H9 (cell line): ENCODE measurements at regions not wholly inside any gene's neighbourhood (a gene's known extent, or its start where the extent isn't known, plus 50 kb on each side); places are given as distances from the start of the nearest gene placed in this dataset.

Experiments
- DNase-seq: peaks from one replicate; pipeline ENCODE4 v3.0.0-alpha.2; 2017
- H2AFZ ChIP-seq: one replicate; pipeline ENCODE4 v1.6.1; 2013; ENCODE audit warnings: mild to moderate bottlenecking, low read length, control low read depth, moderate library complexity
- H2AK5ac ChIP-seq: 2 replicates; pipeline ENCODE4 v1.6.1; 2013; ENCODE audit warnings: low read length, control low read depth, mixed read lengths; ENCODE audit not compliant: insufficient read length
- H2BK120ac ChIP-seq: one replicate; pipeline ENCODE4 v1.6.1; 2013; ENCODE audit warnings: low read depth, mild to moderate bottlenecking, low read length, control low read depth, inconsistent platforms; ENCODE audit not compliant: poor library complexity, severe bottlenecking
- H2BK12ac ChIP-seq: 2 replicates; pipeline ENCODE4 v1.6.1; 2013; ENCODE audit warnings: low read length, control low read depth, mixed read lengths, low read depth; ENCODE audit not compliant: insufficient read length
- H2BK15ac ChIP-seq: 2 replicates; pipeline ENCODE4 v1.6.1; 2013; ENCODE audit warnings: low read depth, low read length, control low read depth
- H2BK20ac ChIP-seq: one replicate; pipeline ENCODE4 v1.6.1; 2013; ENCODE audit warnings: low read depth, mild to moderate bottlenecking, low read length, control low read depth, inconsistent platforms; ENCODE audit not compliant: poor library complexity, severe bottlenecking
- H2BK5ac ChIP-seq: 2 replicates; pipeline ENCODE4 v1.6.1; 2013; ENCODE audit warnings: low read length, control low read depth, mixed read lengths; ENCODE audit not compliant: insufficient read length
- H3K14ac ChIP-seq: 2 replicates; pipeline ENCODE4 v1.6.1; 2013; ENCODE audit warnings: low read length, control low read depth; ENCODE audit not compliant: insufficient read depth
- H3K18ac ChIP-seq: 2 replicates; pipeline ENCODE4 v1.6.1; 2013; ENCODE audit warnings: low read depth, mild to moderate bottlenecking, mixed read lengths, low read length, control low read depth; ENCODE audit not compliant: insufficient read length
- H3K23ac ChIP-seq: 2 replicates; pipeline ENCODE4 v1.6.1; 2013; ENCODE audit warnings: low read length, control low read depth, mixed read lengths, low read depth; ENCODE audit not compliant: insufficient read length
- H3K23me2 ChIP-seq: 2 replicates; pipeline ENCODE4 v1.6.1; 2013; ENCODE audit warnings: low read depth, mild to moderate bottlenecking, mixed read lengths, low read length, control low read depth; ENCODE audit not compliant: insufficient read length, poor library complexity, severe bottlenecking
- H3K27ac ChIP-seq: 2 replicates; pipeline ENCODE4 v1.5.1; 2013; ENCODE audit warnings: low read length, control low read depth, mixed read lengths, low read depth; ENCODE audit not compliant: insufficient read length
- H3K27me3 ChIP-seq: 2 replicates; pipeline ENCODE4 v1.6.1; 2013; ENCODE audit warnings: low read length, control low read depth, inconsistent platforms; ENCODE audit not compliant: insufficient read depth
- H3K4ac ChIP-seq: 2 replicates; pipeline ENCODE4 v1.6.1; 2013; ENCODE audit warnings: low read depth, mild to moderate bottlenecking, control low read depth, inconsistent platforms, low read length, moderate library complexity
- H3K4me1 ChIP-seq: 2 replicates; pipeline ENCODE4 v1.6.1; 2013; ENCODE audit warnings: low read length, control low read depth, inconsistent platforms; ENCODE audit not compliant: insufficient read depth
- H3K4me2 ChIP-seq: 2 replicates; pipeline ENCODE4 v1.6.1; 2013; ENCODE audit warnings: low read length, control low read depth, mixed read lengths; ENCODE audit not compliant: insufficient read length, insufficient read depth
- H3K56ac ChIP-seq: 2 replicates; pipeline ENCODE4 v1.6.1; 2013; ENCODE audit warnings: low read depth, mild to moderate bottlenecking, mixed read lengths, low read length, control low read depth; ENCODE audit not compliant: insufficient read length
- H3K79me1 ChIP-seq: 2 replicates; pipeline ENCODE4 v1.6.1; 2013; ENCODE audit warnings: low read depth, mild to moderate bottlenecking, moderate library complexity, low read length, control low read depth, inconsistent platforms; ENCODE audit not compliant: insufficient read depth, poor library complexity, severe bottlenecking
- H3K79me2 ChIP-seq: 2 replicates; pipeline ENCODE4 v1.6.1; 2013; ENCODE audit warnings: low read length, control low read depth, inconsistent platforms; ENCODE audit not compliant: insufficient read depth
- H3K9ac ChIP-seq: 2 replicates; pipeline ENCODE4 v1.6.1; 2013; ENCODE audit warnings: low read length, control low read depth, mixed read lengths; ENCODE audit not compliant: insufficient read length; ENCODE audit errors: extremely low read depth
- H3K9me3 ChIP-seq: one replicate; pipeline ENCODE4 v1.6.1; 2013; ENCODE audit warnings: low read depth, low read length, inconsistent platforms; ENCODE audit not compliant: control insufficient read depth
- H3T11ph ChIP-seq: one replicate; pipeline ENCODE4 v1.6.1; 2013; ENCODE audit warnings: mild to moderate bottlenecking, low read length, control low read depth, inconsistent platforms
- H4K20me1 ChIP-seq: one replicate; pipeline ENCODE4 v1.6.1; 2013; ENCODE audit not compliant: control insufficient read depth, insufficient read length, insufficient read depth
- H4K5ac ChIP-seq: 2 replicates; pipeline ENCODE4 v1.6.1; 2013; ENCODE audit warnings: low read depth, mild to moderate bottlenecking, mixed read lengths, low read length, control low read depth; ENCODE audit not compliant: insufficient read length
- H4K8ac ChIP-seq: replicated peaks from 2 replicates; pipeline ENCODE4 v1.6.1; 2013; ENCODE audit warnings: low read length, control low read depth, mixed read lengths, low read depth; ENCODE audit not compliant: insufficient read length
- H4K91ac ChIP-seq: 2 replicates; pipeline ENCODE4 v1.6.1; 2013; ENCODE audit warnings: low read depth, mild to moderate bottlenecking, moderate library complexity, mixed read lengths, low read length, control low read depth; ENCODE audit not compliant: insufficient read length
- H3K27ac Mint-ChIP-seq, 3 experiments: 2 replicates in 2 of 3; 3 replicates in 1 of 3; pipeline ENCODE4 v1.8.0; 2020 to 2021; ENCODE audit warnings: mixed read lengths in 3 of 3, mild to moderate bottlenecking in 1 of 3, moderate library complexity in 1 of 3
- H3K27me3 Mint-ChIP-seq: 2 replicates; pipeline ENCODE4 v1.8.0; 2021; ENCODE audit warnings: low read depth, mild to moderate bottlenecking, moderate library complexity, mixed read lengths
- H3K36me3 Mint-ChIP-seq, 3 experiments: 2 replicates in 2 of 3; 3 replicates in 1 of 3; pipeline ENCODE4 v1.8.0; 2020 to 2021; ENCODE audit warnings: low read depth in 3 of 3, mixed read lengths in 3 of 3; ENCODE audit not compliant: insufficient read depth in 1 of 3
- H3K4me1 Mint-ChIP-seq, 2 experiments: 2 replicates each; pipeline ENCODE4 v1.8.0; 2020; ENCODE audit warnings: mixed read lengths in 2 of 2
- H3K4me3 Mint-ChIP-seq, 2 experiments: 2 replicates in 1 of 2; 3 replicates in 1 of 2; pipeline ENCODE4 v1.8.0; 2020 to 2021; ENCODE audit warnings: mild to moderate bottlenecking in 2 of 2, mixed read lengths in 2 of 2, moderate library complexity in 1 of 2
- H3K9me3 Mint-ChIP-seq, 2 experiments: 2 replicates in 1 of 2; 3 replicates in 1 of 2; pipeline ENCODE4 v1.8.0; 2020; ENCODE audit warnings: mild to moderate bottlenecking in 2 of 2, mixed read lengths in 2 of 2, moderate library complexity in 1 of 2
- CTCF ChIP-seq: fragments of 200-600 bp; sonication (generic); conservative IDR thresholded peaks from 3 replicates; pipeline ENCODE4 v1.8.0; 2021; ENCODE audit warnings: antibody characterized with exemption, mild to moderate bottlenecking
- WGBS: extraction: QIAGEN DNeasy Blood & Tissue Kit; methylation state at CpG from one replicate; pipeline ENCODE4 v1.1.7; 2013; ENCODE audit warnings: missing lambda C conversion rate, low lambda C conversion rate, mixed read lengths; ENCODE audit not compliant: insufficient read length; ENCODE audit errors: extremely low coverage; 5-methylcytosine and 5-hydroxymethylcytosine counted together

- Histone ChIP-seq H3K23me2 (no peaks in the 10 kb centered on the region), H4K91ac (no peak overlapping the region), H3K27me3 (no peaks in the 10 kb centered on the region), H3K27ac (no peak overlapping the region), H3K23ac (no peak overlapping the region), H3K4ac (no peak overlapping the region), H3K4me2 (no peak overlapping the region), H3K4me1 (peaks cover 3% of the 10 kb centered on the region; the same call in 1 of the 2 replicates), H4K8ac (no peak overlapping the region), H2AK5ac (no peak overlapping the region), H3K79me1 (no peaks in the 10 kb centered on the region), H2BK20ac (no peak overlapping the region), H4K5ac (no peak overlapping the region), H3K14ac (no peak overlapping the region), H2AFZ (no peak overlapping the region), H3T11ph (no peak overlapping the region), H3K9ac (no peak overlapping the region), H2BK5ac (no peak overlapping the region), H2BK12ac (no peak overlapping the region), H3K9me3 (no peaks in the 10 kb centered on the region), H2BK120ac (no peak overlapping the region), H2BK15ac (no peak overlapping the region), H3K18ac (no peak overlapping the region), H4K20me1 (no peaks in the 10 kb centered on the region), H3K56ac (no peak overlapping the region), H3K79me2 (no peaks in the 10 kb centered on the region)
- no peak for DNase-seq
- H3K4me1 Mint-ChIP-seq, result peaks cover 10% of the 10 kb centered on the region in 2 experiments
- no peaks in the 10 kb centered on the region for H3K36me3 Mint-ChIP-seq
- no peak overlapping the region for H3K27ac Mint-ChIP-seq
- WGBS, result no CpG with 5 or more reads among the region's 1 CpG
- H3K4me3 Mint-ChIP-seq, result no peak overlapping the region
- no peaks in the 10 kb centered on the region for H3K27me3 Mint-ChIP-seq
- no peaks in the 10 kb centered on the region for H3K9me3 Mint-ChIP-seq
- TF ChIP-seq CTCF, result no peak
Measured at GRCh38 chr4:79535516-79535915, 127.5 kb upstream of the GK2 start.
